Left ventricle myocardium inferior (tissue), 1 donor: ENCODE measurements at regions not wholly inside any gene's neighbourhood (a gene's known extent, or its start where the extent isn't known, plus 50 kb on each side); places are given as distances from the start of the nearest gene placed in this dataset.
"Not testable (repeated sequence)": the region's sequence is repeated elsewhere in the genome, so short reads cannot be mapped to it uniquely, and the experiment has no call there.

Source experiments
- DNase-seq: peaks from one replicate; pipeline ENCODE4 v3.0.0-alpha.2; 2020
- H3K27ac ChIP-seq: fragments of 200-600 bp; replicated peaks from 2 replicates; pipeline ENCODE4 v1.8.0; 2021
- H3K27me3 ChIP-seq: fragments of 200-600 bp; 2 replicates; pipeline ENCODE4 v1.8.0; 2021; ENCODE audit warnings: low read depth
- H3K36me3 ChIP-seq: fragments of 200-600 bp; 2 replicates; pipeline ENCODE4 v1.8.0; 2021
- H3K4me1 ChIP-seq: fragments of 200-600 bp; 2 replicates; pipeline ENCODE4 v1.8.0; 2021
- H3K4me3 ChIP-seq: fragments of 200-600 bp; 2 replicates; pipeline ENCODE4 v1.8.0; 2021; ENCODE audit warnings: mild to moderate bottlenecking, moderate library complexity
- H3K9me3 ChIP-seq: fragments of 200-600 bp; replicated peaks from 2 replicates; pipeline ENCODE4 v1.8.0; 2021
- intact Hi-C: fragments of 100-400 bp; cut with micrococcal nuclease; formaldehyde crosslinking; loops from one replicate; pipeline ENCODE4 v1.11.0; 2022
- TF ChIP-seq, protein P1 (sequence below): fragments of 200-600 bp; IDR thresholded peaks from 2 replicates; pipeline ENCODE4 v1.8.0; 2021; ENCODE audit warnings: antibody characterized with exemption, mild to moderate bottlenecking, borderline replicate concordance
- donor health status: DM: no; HTN: yes; CAD: no; lungs with severe emphysema.

DNA sequence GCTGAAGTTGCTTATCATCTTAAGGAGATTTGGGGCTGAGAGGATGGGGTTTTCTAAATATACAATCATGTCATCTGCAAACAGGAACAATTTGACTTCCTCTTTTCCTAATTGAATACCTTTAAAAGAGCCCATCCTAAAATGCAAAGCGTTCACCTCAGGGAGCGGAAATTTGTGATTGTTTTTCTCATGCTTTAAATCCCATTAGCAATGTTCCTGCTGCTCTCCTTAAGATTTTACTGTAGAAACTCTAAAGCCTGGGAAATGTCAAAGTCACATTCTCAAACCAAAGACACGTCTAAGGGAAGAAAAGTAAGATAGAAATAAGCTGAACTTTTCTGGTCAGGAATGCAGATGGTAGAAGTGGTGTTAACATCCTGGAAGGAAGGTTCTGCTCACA is 285.8 kb upstream of the MAP2 start:
- Histone ChIP-seq H3K27ac (no peak overlapping the region), H3K36me3 (no peaks in the 10 kb centered on the region), H3K27me3 (no peaks in the 10 kb centered on the region), H3K4me1 (no peaks in the 10 kb centered on the region), H3K9me3 (peaks cover 26% of the 10 kb centered on the region), H3K4me3 (no peak overlapping the region)
- TF ChIP-seq, protein P1, sequence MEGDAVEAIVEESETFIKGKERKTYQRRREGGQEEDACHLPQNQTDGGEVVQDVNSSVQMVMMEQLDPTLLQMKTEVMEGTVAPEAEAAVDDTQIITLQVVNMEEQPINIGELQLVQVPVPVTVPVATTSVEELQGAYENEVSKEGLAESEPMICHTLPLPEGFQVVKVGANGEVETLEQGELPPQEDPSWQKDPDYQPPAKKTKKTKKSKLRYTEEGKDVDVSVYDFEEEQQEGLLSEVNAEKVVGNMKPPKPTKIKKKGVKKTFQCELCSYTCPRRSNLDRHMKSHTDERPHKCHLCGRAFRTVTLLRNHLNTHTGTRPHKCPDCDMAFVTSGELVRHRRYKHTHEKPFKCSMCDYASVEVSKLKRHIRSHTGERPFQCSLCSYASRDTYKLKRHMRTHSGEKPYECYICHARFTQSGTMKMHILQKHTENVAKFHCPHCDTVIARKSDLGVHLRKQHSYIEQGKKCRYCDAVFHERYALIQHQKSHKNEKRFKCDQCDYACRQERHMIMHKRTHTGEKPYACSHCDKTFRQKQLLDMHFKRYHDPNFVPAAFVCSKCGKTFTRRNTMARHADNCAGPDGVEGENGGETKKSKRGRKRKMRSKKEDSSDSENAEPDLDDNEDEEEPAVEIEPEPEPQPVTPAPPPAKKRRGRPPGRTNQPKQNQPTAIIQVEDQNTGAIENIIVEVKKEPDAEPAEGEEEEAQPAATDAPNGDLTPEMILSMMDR: no peak
- intact Hi-C loops: no loop called here
- no peak for DNase-seq

DNA sequence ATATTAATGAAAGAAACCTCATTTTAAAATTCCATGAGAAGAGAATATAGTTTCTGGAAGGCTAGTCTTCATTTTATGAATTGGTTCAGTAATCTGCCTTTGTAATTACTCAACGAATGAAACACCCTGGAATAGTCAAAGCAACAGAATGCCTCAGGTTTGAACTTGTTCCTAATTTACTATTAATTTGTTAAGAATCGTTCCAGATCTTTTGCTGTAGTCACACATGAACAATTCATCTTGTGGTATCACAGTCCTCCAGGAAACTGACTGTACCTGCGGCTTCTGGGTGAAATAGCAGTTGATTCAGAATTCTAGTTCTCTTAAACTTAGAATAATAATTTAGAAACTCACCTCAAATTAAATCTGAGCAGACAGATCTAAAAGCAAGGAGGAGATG is 282.7 kb upstream of the MAP2 start:
- Histone ChIP-seq H3K36me3 (no peaks in the 10 kb centered on the region), H3K4me3 (no peak overlapping the region), H3K9me3 (peaks cover 9% of the 10 kb centered on the region), H3K27ac (no peak overlapping the region), H3K4me1 (no peaks in the 10 kb centered on the region), H3K27me3 (no peaks in the 10 kb centered on the region)
- DNase-seq: no peak
- TF ChIP-seq, protein P1: no peak
- intact Hi-C loops: no loop called here

DNA sequence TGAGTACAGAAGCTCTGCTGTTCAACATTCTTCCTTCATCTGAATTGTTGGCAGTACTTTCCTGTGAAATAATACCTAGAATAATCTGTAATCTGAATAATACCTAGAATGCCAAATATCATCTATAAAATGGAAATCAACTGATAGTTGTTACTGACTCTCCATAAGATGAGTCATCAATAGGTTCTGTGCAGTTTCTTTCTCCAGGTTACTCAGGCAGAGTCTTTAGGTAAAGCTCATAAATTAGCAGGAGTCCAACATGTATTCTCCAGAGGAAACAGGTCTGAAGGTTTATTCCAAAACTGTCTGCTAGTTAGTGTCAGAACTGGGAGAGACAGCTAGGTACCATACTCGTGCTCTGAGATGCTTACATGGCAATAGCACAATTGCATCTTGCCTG is 282.0 kb upstream of the MAP2 start:
- DNase-seq: no peak
- TF ChIP-seq, protein P1: no peak
- Histone ChIP-seq H3K27me3 (no peaks in the 10 kb centered on the region), H3K27ac (no peak overlapping the region), H3K4me1 (no peaks in the 10 kb centered on the region), H3K36me3 (no peaks in the 10 kb centered on the region), H3K9me3 (peaks cover 4% of the 10 kb centered on the region), H3K4me3 (no peak overlapping the region)
- intact Hi-C loops: no loop called here

DNA sequence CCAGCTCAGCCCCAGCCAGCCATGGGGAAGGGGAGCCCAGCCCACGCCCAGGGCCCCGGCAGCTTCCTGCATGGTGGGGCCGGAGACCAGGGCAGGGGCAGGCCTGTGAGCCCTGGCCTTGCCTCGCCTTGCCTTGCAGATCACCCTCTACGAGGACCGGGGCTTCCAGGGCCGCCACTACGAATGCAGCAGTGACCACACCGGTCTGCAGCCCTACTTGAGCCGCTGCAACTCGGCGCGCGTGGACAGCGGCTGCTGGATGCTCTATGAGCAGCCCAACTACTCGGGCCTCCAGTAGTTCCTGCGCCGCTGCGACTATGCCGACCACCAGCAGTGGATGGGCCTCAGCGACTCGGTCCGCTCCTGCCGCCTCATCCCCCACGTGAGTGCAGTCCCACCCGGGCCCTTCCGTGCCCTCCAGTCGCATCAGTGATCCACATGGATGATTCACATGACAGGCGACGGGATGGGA is 278.6 kb upstream of the MAP2 start:
- H3K27ac ChIP-seq, DNase-seq: not testable (repeated sequence)

DNA sequence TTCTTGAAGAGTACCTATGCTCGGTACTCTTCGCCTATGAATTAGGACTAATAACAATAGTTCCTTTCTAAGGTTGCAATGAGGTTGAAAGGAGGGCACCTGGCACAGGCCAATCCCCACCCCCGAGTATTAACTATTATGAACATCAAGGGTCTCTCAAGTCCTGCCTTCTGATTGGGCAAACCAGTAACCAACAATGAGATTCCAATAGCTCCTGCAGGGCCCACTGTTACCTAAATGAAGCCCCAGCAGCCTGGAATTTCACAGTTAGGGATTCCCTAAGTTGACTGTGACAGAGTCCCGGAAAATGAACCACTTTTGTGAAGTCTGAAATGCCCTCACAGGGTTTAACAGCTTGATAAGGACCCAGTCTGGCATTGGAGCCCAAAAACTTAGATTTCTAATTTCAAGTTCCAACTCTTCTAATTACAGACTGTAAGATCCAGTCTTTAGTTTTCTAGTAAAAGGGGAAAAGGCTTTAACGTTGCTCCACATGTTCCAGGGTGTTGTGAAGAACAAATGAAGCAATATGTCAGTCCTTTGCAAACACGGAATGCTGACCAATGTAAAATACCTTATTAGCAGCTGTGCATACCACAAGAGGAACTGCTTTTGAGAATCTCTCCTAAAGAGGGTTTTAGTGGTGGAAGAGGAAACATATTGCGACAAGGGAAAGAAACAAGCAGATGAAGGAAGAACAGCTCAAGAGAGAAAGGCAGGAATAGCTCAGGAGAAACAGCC is 277.7 kb upstream of the MAP2 start:
- Histone ChIP-seq H3K9me3 (no peaks in the 10 kb centered on the region), H3K4me1 (no peaks in the 10 kb centered on the region), H3K36me3 (no peaks in the 10 kb centered on the region), H3K27me3 (no peaks in the 10 kb centered on the region), H3K4me3 (no peak overlapping the region), H3K27ac (peak overlapping the region; percentile 50)
- TF ChIP-seq, protein P1: no peak
- intact Hi-C loops: no loop called here
- no peak for DNase-seq

More for the DNA sequence above, 278.6 kb upstream of the MAP2 start:
- H3K36me3 ChIP-seq, H3K4me3 ChIP-seq, H3K9me3 ChIP-seq, H3K27me3 ChIP-seq, intact Hi-C loops, H3K4me1 ChIP-seq: not testable (repeated sequence)

DNA sequence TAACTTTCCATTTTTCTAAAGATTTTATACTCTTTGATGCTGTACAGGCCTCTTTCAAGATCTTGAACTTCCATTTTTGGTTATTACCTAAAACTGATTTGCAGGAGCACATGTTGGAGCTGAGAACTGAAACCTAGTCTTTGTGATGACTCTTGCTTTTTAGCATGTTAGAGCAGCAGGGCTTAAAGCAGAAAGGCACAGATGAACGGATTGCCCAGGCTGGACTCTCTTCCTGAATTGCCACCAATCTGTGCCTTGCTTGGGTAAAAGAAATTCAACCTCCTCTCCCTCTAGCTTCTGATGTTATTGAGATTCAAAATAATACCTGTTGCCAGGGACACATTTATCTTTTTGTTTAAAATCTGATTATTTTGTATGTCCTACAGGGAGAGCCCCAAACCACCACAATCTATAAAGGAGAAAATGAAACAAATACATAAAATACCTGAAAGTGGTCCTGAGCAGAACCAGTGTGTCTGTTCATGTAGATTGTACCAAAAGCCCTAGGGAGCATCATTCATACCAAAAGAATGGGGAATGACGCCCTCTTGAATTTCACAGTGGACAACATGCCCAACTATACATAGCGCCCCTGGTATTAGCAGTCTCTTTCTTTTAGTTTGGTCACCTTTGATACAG is 277.0 kb upstream of the MAP2 start:
- DNase-seq: no peak
- TF ChIP-seq, protein P1: no peak
- Histone ChIP-seq H3K36me3 (no peaks in the 10 kb centered on the region), H3K27me3 (no peaks in the 10 kb centered on the region), H3K4me3 (no peak overlapping the region), H3K4me1 (no peaks in the 10 kb centered on the region), H3K9me3 (no peaks in the 10 kb centered on the region), H3K27ac (peak overlapping the region; percentile 50)
- intact Hi-C loops: no loop called here
